HL-60 (cell line): ENCODE measurements at regions not wholly inside any gene's neighbourhood (a gene's known extent, or its start where the extent isn't known, plus 50 kb on each side); places are given as distances from the start of the nearest gene placed in this dataset.

ENCODE experiments used
- POLR2AphosphoS5 ChIP-seq: IDR thresholded peaks from 2 replicates; pipeline ENCODE4 v1.6.1; 2012; ENCODE audit warnings: low read depth
- TF ChIP-seq, protein P1 (sequence below): IDR thresholded peaks from one replicate; pipeline ENCODE4 v1.5.1; 2011; ENCODE audit warnings: low read length, control low read depth, inconsistent platforms; ENCODE audit not compliant: insufficient read depth

DNA sequence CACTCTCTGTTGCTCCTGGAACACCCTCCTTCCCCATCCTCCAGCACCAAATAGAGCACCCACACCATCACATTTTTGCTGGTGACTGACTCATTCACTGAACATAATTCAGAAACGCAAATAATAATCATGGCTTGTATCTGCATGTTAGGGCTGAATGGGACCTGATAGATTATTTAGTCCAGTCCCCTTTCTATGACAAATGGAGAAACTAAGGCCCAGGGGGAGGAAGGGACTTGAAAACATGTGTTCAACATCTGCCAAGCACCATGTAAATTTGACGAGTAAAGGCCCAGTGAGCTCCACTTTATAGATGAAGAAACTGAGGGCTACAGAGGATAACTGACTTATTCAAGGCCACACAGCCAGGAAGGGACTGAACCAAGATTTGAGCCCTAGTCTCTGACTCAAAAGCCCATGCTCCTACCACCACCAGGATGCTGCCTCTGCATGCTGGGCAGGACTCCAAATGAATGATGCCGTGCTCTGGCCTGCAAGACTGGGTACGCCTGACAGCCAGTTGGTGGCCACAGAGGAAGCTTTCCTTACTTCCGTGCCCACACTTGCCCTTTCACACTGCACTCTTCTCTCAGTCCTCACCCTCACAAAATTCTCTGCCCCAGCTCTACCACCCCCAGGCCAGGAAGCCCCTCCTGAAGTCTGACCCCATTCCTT is 133.3 kb upstream of the PJA1 start:
- TF ChIP-seq, protein P1, sequence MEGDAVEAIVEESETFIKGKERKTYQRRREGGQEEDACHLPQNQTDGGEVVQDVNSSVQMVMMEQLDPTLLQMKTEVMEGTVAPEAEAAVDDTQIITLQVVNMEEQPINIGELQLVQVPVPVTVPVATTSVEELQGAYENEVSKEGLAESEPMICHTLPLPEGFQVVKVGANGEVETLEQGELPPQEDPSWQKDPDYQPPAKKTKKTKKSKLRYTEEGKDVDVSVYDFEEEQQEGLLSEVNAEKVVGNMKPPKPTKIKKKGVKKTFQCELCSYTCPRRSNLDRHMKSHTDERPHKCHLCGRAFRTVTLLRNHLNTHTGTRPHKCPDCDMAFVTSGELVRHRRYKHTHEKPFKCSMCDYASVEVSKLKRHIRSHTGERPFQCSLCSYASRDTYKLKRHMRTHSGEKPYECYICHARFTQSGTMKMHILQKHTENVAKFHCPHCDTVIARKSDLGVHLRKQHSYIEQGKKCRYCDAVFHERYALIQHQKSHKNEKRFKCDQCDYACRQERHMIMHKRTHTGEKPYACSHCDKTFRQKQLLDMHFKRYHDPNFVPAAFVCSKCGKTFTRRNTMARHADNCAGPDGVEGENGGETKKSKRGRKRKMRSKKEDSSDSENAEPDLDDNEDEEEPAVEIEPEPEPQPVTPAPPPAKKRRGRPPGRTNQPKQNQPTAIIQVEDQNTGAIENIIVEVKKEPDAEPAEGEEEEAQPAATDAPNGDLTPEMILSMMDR, result no peak
- TF ChIP-seq POLR2AphosphoS5, result no peak
